ENCODE measurements at regions not wholly inside any gene's neighbourhood (a gene's known extent, or its start where the extent isn't known, plus 50 kb on each side); places are given as distances from the start of the nearest gene placed in this dataset.

- peaks cover 11% of the 10 kb centered on the region; the same call in 1 of the 2 replicates for H3K9me2 ChIP-seq (ENCODE audit: insufficient read depth)
- peaks cover 51% of the 10 kb centered on the region for H3K9me3 Mint-ChIP-seq
- H3K4me3 ChIP-seq, result no peak overlapping the region
- H3K4me3 Mint-ChIP-seq, result no peak overlapping the region
- H4K20me1 ChIP-seq (replicated peaks; ENCODE audit: insufficient read depth), result no peaks in the 10 kb centered on the region
- H3K4me2 ChIP-seq, result no peak overlapping the region
- H3K27me3 ChIP-seq (ENCODE audit: insufficient read depth), result no peaks in the 10 kb centered on the region
- no peak overlapping the region for H3K27ac Mint-ChIP-seq
- DNase-seq (ENCODE audit: low spot score) (no peak), ATAC-seq (no peak)
- H3K36me3 Mint-ChIP-seq (ENCODE audit: low read depth), result peaks cover 50% of the 10 kb centered on the region
- TF ChIP-seq JUNB (IDR thresholded peaks at IDR 0.05; ENCODE audit: unreplicated experiment) (no peak), ZNF331 (CRISPR knock-in tag; IDR thresholded peaks at IDR 0.05; ENCODE audit: low read depth) (no peak), EZH2 (IDR thresholded peaks at IDR 0.05; ENCODE audit: low read depth, unreplicated experiment) (no peak), POLR2AphosphoS5 (IDR thresholded peaks at IDR 0.05; ENCODE audit: low read depth) (no peak), NANOG (IDR thresholded peaks at IDR 0.05; ENCODE audit: borderline replicate concordance) (no peak), EZH2phosphoT487 (IDR thresholded peaks at IDR 0.05; ENCODE audit: unreplicated experiment) (no peak), CREB1 (CRISPR knock-in tag; IDR thresholded peaks at IDR 0.05; ENCODE audit: low read depth) (no peak), ZNF114 (CRISPR knock-in tag; IDR thresholded peaks at IDR 0.05) (no peak), ETS1 (IDR thresholded peaks at IDR 0.05) (no peak), STAT1 (IDR thresholded peaks at IDR 0.05; ENCODE audit: unreplicated experiment) (no peak)
- TF ChIP-seq, protein P1, sequence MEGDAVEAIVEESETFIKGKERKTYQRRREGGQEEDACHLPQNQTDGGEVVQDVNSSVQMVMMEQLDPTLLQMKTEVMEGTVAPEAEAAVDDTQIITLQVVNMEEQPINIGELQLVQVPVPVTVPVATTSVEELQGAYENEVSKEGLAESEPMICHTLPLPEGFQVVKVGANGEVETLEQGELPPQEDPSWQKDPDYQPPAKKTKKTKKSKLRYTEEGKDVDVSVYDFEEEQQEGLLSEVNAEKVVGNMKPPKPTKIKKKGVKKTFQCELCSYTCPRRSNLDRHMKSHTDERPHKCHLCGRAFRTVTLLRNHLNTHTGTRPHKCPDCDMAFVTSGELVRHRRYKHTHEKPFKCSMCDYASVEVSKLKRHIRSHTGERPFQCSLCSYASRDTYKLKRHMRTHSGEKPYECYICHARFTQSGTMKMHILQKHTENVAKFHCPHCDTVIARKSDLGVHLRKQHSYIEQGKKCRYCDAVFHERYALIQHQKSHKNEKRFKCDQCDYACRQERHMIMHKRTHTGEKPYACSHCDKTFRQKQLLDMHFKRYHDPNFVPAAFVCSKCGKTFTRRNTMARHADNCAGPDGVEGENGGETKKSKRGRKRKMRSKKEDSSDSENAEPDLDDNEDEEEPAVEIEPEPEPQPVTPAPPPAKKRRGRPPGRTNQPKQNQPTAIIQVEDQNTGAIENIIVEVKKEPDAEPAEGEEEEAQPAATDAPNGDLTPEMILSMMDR (conservative IDR thresholded peaks at IDR 0.05; ENCODE audit: low read depth in 2 of 2), result no peak
- TF ChIP-seq, protein P2, sequence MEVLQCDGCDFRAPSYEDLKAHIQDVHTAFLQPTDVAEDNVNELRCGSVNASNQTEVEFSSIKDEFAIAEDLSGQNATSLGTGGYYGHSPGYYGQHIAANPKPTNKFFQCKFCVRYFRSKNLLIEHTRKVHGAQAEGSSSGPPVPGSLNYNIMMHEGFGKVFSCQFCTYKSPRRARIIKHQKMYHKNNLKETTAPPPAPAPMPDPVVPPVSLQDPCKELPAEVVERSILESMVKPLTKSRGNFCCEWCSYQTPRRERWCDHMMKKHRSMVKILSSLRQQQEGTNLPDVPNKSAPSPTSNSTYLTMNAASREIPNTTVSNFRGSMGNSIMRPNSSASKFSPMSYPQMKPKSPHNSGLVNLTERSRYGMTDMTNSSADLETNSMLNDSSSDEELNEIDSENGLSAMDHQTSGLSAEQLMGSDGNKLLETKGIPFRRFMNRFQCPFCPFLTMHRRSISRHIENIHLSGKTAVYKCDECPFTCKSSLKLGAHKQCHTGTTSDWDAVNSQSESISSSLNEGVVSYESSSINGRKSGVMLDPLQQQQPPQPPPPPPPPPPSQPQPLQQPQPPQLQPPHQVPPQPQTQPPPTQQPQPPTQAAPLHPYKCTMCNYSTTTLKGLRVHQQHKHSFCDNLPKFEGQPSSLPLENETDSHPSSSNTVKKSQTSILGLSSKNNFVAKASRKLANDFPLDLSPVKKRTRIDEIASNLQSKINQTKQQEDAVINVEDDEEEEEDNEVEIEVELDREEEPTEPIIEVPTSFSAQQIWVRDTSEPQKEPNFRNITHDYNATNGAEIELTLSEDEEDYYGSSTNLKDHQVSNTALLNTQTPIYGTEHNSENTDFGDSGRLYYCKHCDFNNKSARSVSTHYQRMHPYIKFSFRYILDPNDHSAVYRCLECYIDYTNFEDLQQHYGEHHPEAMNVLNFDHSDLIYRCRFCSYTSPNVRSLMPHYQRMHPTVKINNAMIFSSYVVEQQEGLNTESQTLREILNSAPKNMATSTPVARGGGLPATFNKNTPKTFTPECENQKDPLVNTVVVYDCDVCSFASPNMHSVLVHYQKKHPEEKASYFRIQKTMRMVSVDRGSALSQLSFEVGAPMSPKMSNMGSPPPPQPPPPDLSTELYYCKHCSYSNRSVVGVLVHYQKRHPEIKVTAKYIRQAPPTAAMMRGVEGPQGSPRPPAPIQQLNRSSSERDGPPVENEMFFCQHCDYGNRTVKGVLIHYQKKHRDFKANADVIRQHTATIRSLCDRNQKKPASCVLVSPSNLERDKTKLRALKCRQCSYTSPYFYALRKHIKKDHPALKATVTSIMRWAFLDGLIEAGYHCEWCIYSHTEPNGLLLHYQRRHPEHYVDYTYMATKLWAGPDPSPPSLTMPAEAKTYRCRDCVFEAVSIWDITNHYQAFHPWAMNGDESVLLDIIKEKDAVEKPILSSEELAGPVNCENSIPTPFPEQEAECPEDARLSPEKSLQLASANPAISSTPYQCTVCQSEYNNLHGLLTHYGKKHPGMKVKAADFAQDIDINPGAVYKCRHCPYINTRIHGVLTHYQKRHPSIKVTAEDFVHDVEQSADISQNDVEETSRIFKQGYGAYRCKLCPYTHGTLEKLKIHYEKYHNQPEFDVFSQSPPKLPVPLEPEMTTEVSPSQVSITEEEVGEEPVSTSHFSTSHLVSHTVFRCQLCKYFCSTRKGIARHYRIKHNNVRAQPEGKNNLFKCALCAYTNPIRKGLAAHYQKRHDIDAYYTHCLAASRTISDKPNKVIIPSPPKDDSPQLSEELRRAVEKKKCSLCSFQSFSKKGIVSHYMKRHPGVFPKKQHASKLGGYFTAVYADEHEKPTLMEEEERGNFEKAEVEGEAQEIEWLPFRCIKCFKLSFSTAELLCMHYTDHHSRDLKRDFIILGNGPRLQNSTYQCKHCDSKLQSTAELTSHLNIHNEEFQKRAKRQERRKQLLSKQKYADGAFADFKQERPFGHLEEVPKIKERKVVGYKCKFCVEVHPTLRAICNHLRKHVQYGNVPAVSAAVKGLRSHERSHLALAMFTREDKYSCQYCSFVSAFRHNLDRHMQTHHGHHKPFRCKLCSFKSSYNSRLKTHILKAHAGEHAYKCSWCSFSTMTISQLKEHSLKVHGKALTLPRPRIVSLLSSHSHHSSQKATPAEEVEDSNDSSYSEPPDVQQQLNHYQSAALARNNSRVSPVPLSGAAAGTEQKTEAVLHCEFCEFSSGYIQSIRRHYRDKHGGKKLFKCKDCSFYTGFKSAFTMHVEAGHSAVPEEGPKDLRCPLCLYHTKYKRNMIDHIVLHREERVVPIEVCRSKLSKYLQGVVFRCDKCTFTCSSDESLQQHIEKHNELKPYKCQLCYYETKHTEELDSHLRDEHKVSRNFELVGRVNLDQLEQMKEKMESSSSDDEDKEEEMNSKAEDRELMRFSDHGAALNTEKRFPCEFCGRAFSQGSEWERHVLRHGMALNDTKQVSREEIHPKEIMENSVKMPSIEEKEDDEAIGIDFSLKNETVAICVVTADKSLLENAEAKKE (CRISPR knock-in tag; IDR thresholded peaks at IDR 0.05), result no peak
- TF ChIP-seq, protein P3, sequence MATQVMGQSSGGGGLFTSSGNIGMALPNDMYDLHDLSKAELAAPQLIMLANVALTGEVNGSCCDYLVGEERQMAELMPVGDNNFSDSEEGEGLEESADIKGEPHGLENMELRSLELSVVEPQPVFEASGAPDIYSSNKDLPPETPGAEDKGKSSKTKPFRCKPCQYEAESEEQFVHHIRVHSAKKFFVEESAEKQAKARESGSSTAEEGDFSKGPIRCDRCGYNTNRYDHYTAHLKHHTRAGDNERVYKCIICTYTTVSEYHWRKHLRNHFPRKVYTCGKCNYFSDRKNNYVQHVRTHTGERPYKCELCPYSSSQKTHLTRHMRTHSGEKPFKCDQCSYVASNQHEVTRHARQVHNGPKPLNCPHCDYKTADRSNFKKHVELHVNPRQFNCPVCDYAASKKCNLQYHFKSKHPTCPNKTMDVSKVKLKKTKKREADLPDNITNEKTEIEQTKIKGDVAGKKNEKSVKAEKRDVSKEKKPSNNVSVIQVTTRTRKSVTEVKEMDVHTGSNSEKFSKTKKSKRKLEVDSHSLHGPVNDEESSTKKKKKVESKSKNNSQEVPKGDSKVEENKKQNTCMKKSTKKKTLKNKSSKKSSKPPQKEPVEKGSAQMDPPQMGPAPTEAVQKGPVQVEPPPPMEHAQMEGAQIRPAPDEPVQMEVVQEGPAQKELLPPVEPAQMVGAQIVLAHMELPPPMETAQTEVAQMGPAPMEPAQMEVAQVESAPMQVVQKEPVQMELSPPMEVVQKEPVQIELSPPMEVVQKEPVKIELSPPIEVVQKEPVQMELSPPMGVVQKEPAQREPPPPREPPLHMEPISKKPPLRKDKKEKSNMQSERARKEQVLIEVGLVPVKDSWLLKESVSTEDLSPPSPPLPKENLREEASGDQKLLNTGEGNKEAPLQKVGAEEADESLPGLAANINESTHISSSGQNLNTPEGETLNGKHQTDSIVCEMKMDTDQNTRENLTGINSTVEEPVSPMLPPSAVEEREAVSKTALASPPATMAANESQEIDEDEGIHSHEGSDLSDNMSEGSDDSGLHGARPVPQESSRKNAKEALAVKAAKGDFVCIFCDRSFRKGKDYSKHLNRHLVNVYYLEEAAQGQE (IDR thresholded peaks at IDR 0.05; ENCODE audit: unreplicated experiment), result no peak
- H3F3A ChIP-seq (replicated peaks; ENCODE audit: low read depth), result no peaks in the 10 kb centered on the region
- H3K4me1 ChIP-seq (ENCODE audit: insufficient read depth), result peaks cover 17% of the 10 kb centered on the region
- peaks cover 19% of the 10 kb centered on the region for H3K4me1 Mint-ChIP-seq
- no peak overlapping the region for H2AFZ ChIP-seq
- no peaks in the 10 kb centered on the region for H3K79me2 ChIP-seq (replicated peaks; ENCODE audit: insufficient read depth)
- H3K27me3 Mint-ChIP-seq (ENCODE audit: insufficient read depth, low read depth, poor library complexity), result peaks cover 8% of the 10 kb centered on the region
- H3K36me3 ChIP-seq (ENCODE audit: insufficient read depth), result peaks cover 8% of the 10 kb centered on the region; the same call in 1 of the 2 replicates
- H3K27ac ChIP-seq (ENCODE audit: low read depth), result no peak overlapping the region
Observed at GRCh38 chr6:4485735-4486134, 290.5 kb upstream of the CDYL start.

All from GM23338 (cell line).